ENCODE measurements at regions not wholly inside any gene's neighbourhood (a gene's known extent, or its start where the extent isn't known, plus 50 kb on each side); places are given as distances from the start of the nearest gene placed in this dataset.

- ChIA-PET CTCF (no interaction called here), POLR2A (no interaction called here), SMC1A (ENCODE audit: uncharacterized antibody, unreplicated experiment) (no interaction called here), RAD21 (ENCODE audit: unreplicated experiment) (no interaction called here)
- WGBS (ENCODE audit: insufficient coverage, insufficient replicate concordance, low lambda C conversion rate, missing lambda C conversion rate): 0% methylated on average over 1 of the region's 1 CpG
- in situ Hi-C loops (cut with MboI): no loop called here
- Histone ChIP-seq H3K4me3 (no peak overlapping the region), H3K79me2 (ENCODE audit: control insufficient read depth, insufficient read depth, low read length) (no peaks in the 10 kb centered on the region), H3K9me3 (replicated peaks; ENCODE audit: control insufficient read depth, insufficient read depth, low read length) (no peaks in the 10 kb centered on the region), H4K20me1 (ENCODE audit: control insufficient read depth, insufficient read depth) (no peaks in the 10 kb centered on the region), H3K9ac (ENCODE audit: control insufficient read depth, insufficient read depth, low read length) (no peak overlapping the region), H3K27me3 (replicated peaks in 1 of 2; ENCODE audit: control insufficient read depth in 2 of 2, insufficient read depth in 2 of 2, low read length in 1 of 2) (no peaks in the 10 kb centered on the region), H3K4me2 (ENCODE audit: control insufficient read depth, insufficient read depth) (no peak overlapping the region), H2AFZ (ENCODE audit: control insufficient read depth, low read depth, low read length) (no peak overlapping the region), H3K27ac (ENCODE audit: control insufficient read depth, insufficient read depth) (no peak overlapping the region), H3K36me3 (ENCODE audit: control insufficient read depth in 2 of 2, insufficient read depth in 2 of 2, low read length in 1 of 2) (no peaks in the 10 kb centered on the region), H3K4me1 (ENCODE audit: control insufficient read depth, insufficient read depth, low read length) (no peaks in the 10 kb centered on the region)
- no peak for FAIRE-seq
- no peak for DNase-seq (ENCODE audit: low read depth, low spot score)
- intact Hi-C loops (cut with micrococcal nuclease; ENCODE audit: unreplicated experiment): no loop called here
- no peak for TF ChIP-seq MEF2A (IDR thresholded peaks at IDR 0.05; ENCODE audit: insufficient read depth, low read depth, low read length)
- TF ChIP-seq MTA2 (IDR thresholded peaks at IDR 0.05; ENCODE audit: low read depth): no peak
- no peak for TF ChIP-seq TBL1XR1 (IDR thresholded peaks at IDR 0.05; ENCODE audit: low read depth, low read length)
- no peak for TF ChIP-seq CBX5 (IDR thresholded peaks at IDR 0.05; ENCODE audit: low read depth)
- TF ChIP-seq NFIC (IDR thresholded peaks at IDR 0.05; ENCODE audit: low read depth, low read length): no peak
- TF ChIP-seq, protein P1, sequence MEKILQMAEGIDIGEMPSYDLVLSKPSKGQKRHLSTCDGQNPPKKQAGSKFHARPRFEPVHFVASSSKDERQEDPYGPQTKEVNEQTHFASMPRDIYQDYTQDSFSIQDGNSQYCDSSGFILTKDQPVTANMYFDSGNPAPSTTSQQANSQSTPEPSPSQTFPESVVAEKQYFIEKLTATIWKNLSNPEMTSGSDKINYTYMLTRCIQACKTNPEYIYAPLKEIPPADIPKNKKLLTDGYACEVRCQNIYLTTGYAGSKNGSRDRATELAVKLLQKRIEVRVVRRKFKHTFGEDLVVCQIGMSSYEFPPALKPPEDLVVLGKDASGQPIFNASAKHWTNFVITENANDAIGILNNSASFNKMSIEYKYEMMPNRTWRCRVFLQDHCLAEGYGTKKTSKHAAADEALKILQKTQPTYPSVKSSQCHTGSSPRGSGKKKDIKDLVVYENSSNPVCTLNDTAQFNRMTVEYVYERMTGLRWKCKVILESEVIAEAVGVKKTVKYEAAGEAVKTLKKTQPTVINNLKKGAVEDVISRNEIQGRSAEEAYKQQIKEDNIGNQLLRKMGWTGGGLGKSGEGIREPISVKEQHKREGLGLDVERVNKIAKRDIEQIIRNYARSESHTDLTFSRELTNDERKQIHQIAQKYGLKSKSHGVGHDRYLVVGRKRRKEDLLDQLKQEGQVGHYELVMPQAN (conservative IDR thresholded peaks at IDR 0.05): no peak
- TF ChIP-seq NFYA (IDR thresholded peaks at IDR 0.05; ENCODE audit: borderline replicate concordance, low read depth, low read length): no peak
- TF ChIP-seq, protein P2, sequence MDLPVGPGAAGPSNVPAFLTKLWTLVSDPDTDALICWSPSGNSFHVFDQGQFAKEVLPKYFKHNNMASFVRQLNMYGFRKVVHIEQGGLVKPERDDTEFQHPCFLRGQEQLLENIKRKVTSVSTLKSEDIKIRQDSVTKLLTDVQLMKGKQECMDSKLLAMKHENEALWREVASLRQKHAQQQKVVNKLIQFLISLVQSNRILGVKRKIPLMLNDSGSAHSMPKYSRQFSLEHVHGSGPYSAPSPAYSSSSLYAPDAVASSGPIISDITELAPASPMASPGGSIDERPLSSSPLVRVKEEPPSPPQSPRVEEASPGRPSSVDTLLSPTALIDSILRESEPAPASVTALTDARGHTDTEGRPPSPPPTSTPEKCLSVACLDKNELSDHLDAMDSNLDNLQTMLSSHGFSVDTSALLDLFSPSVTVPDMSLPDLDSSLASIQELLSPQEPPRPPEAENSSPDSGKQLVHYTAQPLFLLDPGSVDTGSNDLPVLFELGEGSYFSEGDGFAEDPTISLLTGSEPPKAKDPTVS (IDR thresholded peaks at IDR 0.05; ENCODE audit: low read depth, low read length): no peak
- TF ChIP-seq TCF3 (IDR thresholded peaks at IDR 0.05; ENCODE audit: borderline replicate concordance, insufficient read depth, low read depth, low read length): no peak
- no peak for TF ChIP-seq ZNF207 (IDR thresholded peaks at IDR 0.05; ENCODE audit: borderline replicate concordance)
- TF ChIP-seq CEBPB (IDR thresholded peaks at IDR 0.05; ENCODE audit: borderline replicate concordance in 1 of 2, low read depth in 2 of 2, low read length in 2 of 2): no peak
- TF ChIP-seq POU2F2 (IDR thresholded peaks at IDR 0.05; ENCODE audit: borderline replicate concordance, low read depth, low read length): no peak
- TF ChIP-seq EGR1 (IDR thresholded peaks at IDR 0.05; ENCODE audit: borderline replicate concordance in 1 of 2, low read depth in 2 of 2, low read length in 2 of 2): no peak
- TF ChIP-seq ZNF24 (IDR thresholded peaks at IDR 0.05): no peak
- TF ChIP-seq, protein P3, sequence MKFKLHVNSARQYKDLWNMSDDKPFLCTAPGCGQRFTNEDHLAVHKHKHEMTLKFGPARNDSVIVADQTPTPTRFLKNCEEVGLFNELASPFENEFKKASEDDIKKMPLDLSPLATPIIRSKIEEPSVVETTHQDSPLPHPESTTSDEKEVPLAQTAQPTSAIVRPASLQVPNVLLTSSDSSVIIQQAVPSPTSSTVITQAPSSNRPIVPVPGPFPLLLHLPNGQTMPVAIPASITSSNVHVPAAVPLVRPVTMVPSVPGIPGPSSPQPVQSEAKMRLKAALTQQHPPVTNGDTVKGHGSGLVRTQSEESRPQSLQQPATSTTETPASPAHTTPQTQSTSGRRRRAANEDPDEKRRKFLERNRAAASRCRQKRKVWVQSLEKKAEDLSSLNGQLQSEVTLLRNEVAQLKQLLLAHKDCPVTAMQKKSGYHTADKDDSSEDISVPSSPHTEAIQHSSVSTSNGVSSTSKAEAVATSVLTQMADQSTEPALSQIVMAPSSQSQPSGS (IDR thresholded peaks at IDR 0.05; ENCODE audit: low read length): no peak
- no peak for TF ChIP-seq GATAD2B (conservative IDR thresholded peaks at IDR 0.05; ENCODE audit: low read depth)
- no peak for TF ChIP-seq NBN (IDR thresholded peaks at IDR 0.05)
- no peak for TF ChIP-seq EED (IDR thresholded peaks at IDR 0.05; ENCODE audit: low read depth)
- no TSS peak for BruUV-seq (replicated peaks)
- ATAC-seq: no peak
These were observed 399.8 kb upstream of the POU3F4 start for GRCh38 chrX:83108278-83108677.

Measured in GM12878 (cell line).